ENCODE measurements at regions not wholly inside any gene's neighbourhood (a gene's known extent, or its start where the extent isn't known, plus 50 kb on each side); places are given as distances from the start of the nearest gene placed in this dataset.

DNA sequence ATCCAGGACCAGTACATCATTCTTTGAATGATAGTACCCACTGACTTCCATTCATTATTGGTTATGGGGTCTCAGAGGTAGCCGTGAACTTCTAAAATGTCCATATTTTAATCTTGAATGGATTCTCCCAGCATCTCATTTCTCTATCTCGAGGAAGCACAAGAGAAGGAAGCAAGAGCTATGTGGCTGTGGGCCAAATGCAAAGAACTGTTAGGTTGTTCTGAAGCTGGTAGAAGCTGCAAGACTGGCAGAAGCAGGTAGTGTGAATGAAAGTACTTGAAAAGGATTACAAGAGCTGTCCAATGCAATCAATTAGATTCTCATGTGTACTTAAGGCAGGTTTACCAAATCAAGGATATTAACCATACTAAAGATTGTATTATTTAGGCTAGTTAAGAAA, 1131.8 kb downstream of the GRIK2 start:
- Histone ChIP-seq H3K4me1 (replicated peaks in 1 of 2; ENCODE audit: control insufficient read depth in 2 of 2, insufficient read depth in 2 of 2, low read length in 2 of 2) (no peaks in the 10 kb centered on the region), H3K9me1 (ENCODE audit: control insufficient read depth, insufficient read depth, low read length) (no peaks in the 10 kb centered on the region), H2AFZ (ENCODE audit: low read depth, low read length) (no peak overlapping the region), H3K4me2 (ENCODE audit: insufficient read depth, low read length) (no peak overlapping the region), H3K9me3 (replicated peaks; ENCODE audit: control insufficient read depth, insufficient read depth, low read depth, low read length) (peaks cover 2% of the 10 kb centered on the region; the same call in 1 of the 2 replicates), H3K9ac (ENCODE audit: insufficient read depth in 1 of 2, low read depth in 2 of 2, low read length in 2 of 2) (no peak overlapping the region), H3K27me3 (ENCODE audit: control insufficient read depth in 2 of 2, insufficient read depth in 2 of 2, low read length in 2 of 2) (no peaks in the 10 kb centered on the region), H4K20me1 (replicated peaks; ENCODE audit: control insufficient read depth, insufficient read depth, low read length) (no peaks in the 10 kb centered on the region), H3K36me3 (ENCODE audit: control insufficient read depth, insufficient read depth, low read length) (no peaks in the 10 kb centered on the region), H3K79me2 (ENCODE audit: control insufficient read depth, insufficient read depth, low read length) (no peaks in the 10 kb centered on the region), H3K4me3 (no peak overlapping the region), H3K27ac (ENCODE audit: extremely low read depth, low read depth, low read length) (no peak overlapping the region)
- no peak for DNase-seq (ENCODE audit: extremely low read depth in 1 of 4, low spot score in 3 of 4)
- no TSS peak for BruUV-seq (replicated peaks)
- ChIA-PET CTCF (ENCODE audit: low intra/inter-chr PET ratio) (no interaction called here), POLR2A (no interaction called here)
- ATAC-seq, result no peak
- no peak for TF ChIP-seq BHLHE40 (IDR thresholded peaks at IDR 0.05; ENCODE audit: low read length)
- FAIRE-seq, result no peak
- WGBS (ENCODE audit: insufficient coverage, low coverage, missing lambda C conversion rate), result 0% methylated on average over 2 of the region's 2 CpGs
- intact Hi-C loops (cut with micrococcal nuclease) (no loop called here), in situ Hi-C loops (cut with MboI) (no loop called here)

GRCh38 chr6:102520966-102521365, 1127.5 kb downstream of the GRIK2 start:
- no peak overlapping the region for H3K27ac ChIP-seq (ENCODE audit: extremely low read depth, low read depth, low read length)
- no TSS peak for BruUV-seq (replicated peaks)
- no peaks in the 10 kb centered on the region for H3K4me1 ChIP-seq (replicated peaks in 1 of 2; ENCODE audit: control insufficient read depth in 2 of 2, insufficient read depth in 2 of 2, low read length in 2 of 2)
- no peak overlapping the region for H3K9ac ChIP-seq (ENCODE audit: insufficient read depth in 1 of 2, low read depth in 2 of 2, low read length in 2 of 2)
- no peaks in the 10 kb centered on the region; the same call in 1 of the 2 replicates for H3K9me3 ChIP-seq (replicated peaks; ENCODE audit: control insufficient read depth, insufficient read depth, low read depth, low read length)
- H4K20me1 ChIP-seq (replicated peaks; ENCODE audit: control insufficient read depth, insufficient read depth, low read length), result no peaks in the 10 kb centered on the region
- POLR2A ChIA-PET, result no interaction called here
- no peak overlapping the region for H2AFZ ChIP-seq (ENCODE audit: low read depth, low read length)
- in situ Hi-C loops (cut with MboI) (no loop called here), intact Hi-C loops (cut with micrococcal nuclease) (no loop called here)
- no peaks in the 10 kb centered on the region for H3K36me3 ChIP-seq (ENCODE audit: control insufficient read depth, insufficient read depth, low read length)
- DNase-seq (ENCODE audit: extremely low read depth in 1 of 4, low spot score in 3 of 4) (no peak), FAIRE-seq (no peak), ATAC-seq (no peak)
- no peak overlapping the region for H3K4me2 ChIP-seq (ENCODE audit: insufficient read depth, low read length)
- H3K4me3 ChIP-seq, result no peak overlapping the region
- WGBS (ENCODE audit: insufficient coverage, low coverage, missing lambda C conversion rate), result 0% methylated on average over 2 of the region's 2 CpGs
- H3K9me1 ChIP-seq (ENCODE audit: control insufficient read depth, insufficient read depth, low read length), result no peaks in the 10 kb centered on the region
- no peaks in the 10 kb centered on the region for H3K27me3 ChIP-seq (ENCODE audit: control insufficient read depth in 2 of 2, insufficient read depth in 2 of 2, low read length in 2 of 2)
- CTCF ChIA-PET (ENCODE audit: low intra/inter-chr PET ratio), result no interaction called here
- no peaks in the 10 kb centered on the region for H3K79me2 ChIP-seq (ENCODE audit: control insufficient read depth, insufficient read depth, low read length)
- TF ChIP-seq CEBPB (tag; IDR thresholded peaks at IDR 0.05) (no peak), HNRNPK (IDR thresholded peaks at IDR 0.05; ENCODE audit: low read depth, low read length, poor library complexity, severe bottlenecking) (no peak), SP2 (IDR thresholded peaks at IDR 0.05; ENCODE audit: extremely low read depth, low read depth, low read length, poor library complexity, severe bottlenecking) (no peak), ZNF146 (CRISPR knock-in tag; IDR thresholded peaks at IDR 0.05; ENCODE audit: unreplicated experiment) (no peak), ZBTB8A (IDR thresholded peaks at IDR 0.05; ENCODE audit: partially characterized antibody) (no peak), HMGN3 (IDR thresholded peaks at IDR 0.05; ENCODE audit: borderline replicate concordance, extremely low read depth, insufficient read length, low read depth, low read length) (no peak), TSC22D4 (tag; IDR thresholded peaks at IDR 0.05) (no peak), POLR2B (IDR thresholded peaks at IDR 0.05; ENCODE audit: low read depth, partially characterized antibody) (no peak), KLF13 (tag; IDR thresholded peaks at IDR 0.05; ENCODE audit: borderline replicate concordance, low read depth) (no peak), PTBP1 (IDR thresholded peaks at IDR 0.05; ENCODE audit: low read depth, low read length) (no peak), TGIF2 (CRISPR knock-in tag; IDR thresholded peaks at IDR 0.05) (no peak)
- TF ChIP-seq, protein P1, sequence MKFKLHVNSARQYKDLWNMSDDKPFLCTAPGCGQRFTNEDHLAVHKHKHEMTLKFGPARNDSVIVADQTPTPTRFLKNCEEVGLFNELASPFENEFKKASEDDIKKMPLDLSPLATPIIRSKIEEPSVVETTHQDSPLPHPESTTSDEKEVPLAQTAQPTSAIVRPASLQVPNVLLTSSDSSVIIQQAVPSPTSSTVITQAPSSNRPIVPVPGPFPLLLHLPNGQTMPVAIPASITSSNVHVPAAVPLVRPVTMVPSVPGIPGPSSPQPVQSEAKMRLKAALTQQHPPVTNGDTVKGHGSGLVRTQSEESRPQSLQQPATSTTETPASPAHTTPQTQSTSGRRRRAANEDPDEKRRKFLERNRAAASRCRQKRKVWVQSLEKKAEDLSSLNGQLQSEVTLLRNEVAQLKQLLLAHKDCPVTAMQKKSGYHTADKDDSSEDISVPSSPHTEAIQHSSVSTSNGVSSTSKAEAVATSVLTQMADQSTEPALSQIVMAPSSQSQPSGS (CRISPR knock-in tag; IDR thresholded peaks at IDR 0.05), result no peak
